ENCODE measurements at regions not wholly inside any gene's neighbourhood (a gene's known extent, or its start where the extent isn't known, plus 50 kb on each side); places are given as distances from the start of the nearest gene placed in this dataset.

- H3K27me3 ChIP-seq (ENCODE audit: control insufficient read depth, insufficient read depth, low read length), result peaks cover 7% of the 10 kb centered on the region; the same call in 1 of the 2 replicates
- in situ Hi-C loops (cut with MboI; ENCODE audit: low sequenced_read_pairs), result no loop called here
- dilution Hi-C loops (cut with HindIII; ENCODE audit: low sequenced_read_pairs, unreplicated experiment), result no loop called here
- no CpG with 5 or more reads among the region's 7 CpGs for WGBS, 2 experiments (ENCODE audit: extremely low coverage in 2 of 2, insufficient read length in 1 of 2)
- DNase-seq, result no peak
- H3K9ac ChIP-seq (ENCODE audit: low read depth, low read length), result no peak overlapping the region
- H3K23ac ChIP-seq (ENCODE audit: low read depth, low read length), result no peak overlapping the region
- no peak overlapping the region for H2AFZ ChIP-seq (replicated peaks; ENCODE audit: low read length, poor library complexity)
- no peak for TF ChIP-seq MAZ (IDR thresholded peaks at IDR 0.05; ENCODE audit: borderline replicate concordance, low read depth, low read length)
- no peak for TF ChIP-seq POLR2A (IDR thresholded peaks at IDR 0.05; ENCODE audit: low read depth, low read length)
- no peak overlapping the region for H3K14ac ChIP-seq (replicated peaks; ENCODE audit: low read depth, low read length)
- H4K91ac ChIP-seq (ENCODE audit: insufficient read depth, low read depth, low read length), result no peak overlapping the region
- no peaks in the 10 kb centered on the region for H3K9me3 ChIP-seq (ENCODE audit: control insufficient read depth, insufficient read depth, low read length)
- H2BK20ac ChIP-seq (ENCODE audit: low read depth, low read length), result no peak overlapping the region
- H2BK5ac ChIP-seq (ENCODE audit: low read depth, low read length, poor library complexity, severe bottlenecking), result no peak overlapping the region
- no peak overlapping the region for H2AK5ac ChIP-seq (ENCODE audit: low read depth, low read length)
- no peaks in the 10 kb centered on the region for H3K36me3 ChIP-seq (ENCODE audit: control insufficient read depth, insufficient read depth, low read length)
- H3K4me1 ChIP-seq (ENCODE audit: control insufficient read depth, insufficient read depth, low read length), result no peaks in the 10 kb centered on the region
- no TSS peak for BruUV-seq (replicated peaks)
- H3K4me3 ChIP-seq (ENCODE audit: insufficient read depth, low read depth, low read length), result no peak overlapping the region
- ChIA-PET CTCF (interaction anchor here (0.7 kb wide), 1 partner anchor 10 kb away, joined by 3 read pairs; no protein-coding TSS in a partner anchor), POLR2A (ENCODE audit: unreplicated experiment) (no interaction called here)
- H2AK9ac ChIP-seq (replicated peaks; ENCODE audit: low read depth, low read length, poor library complexity), result no peak overlapping the region
- H3K18ac ChIP-seq (ENCODE audit: low read depth, low read length), result no peak overlapping the region
- intact Hi-C loops (cut with micrococcal nuclease), result loop anchor here (5.0 kb wide), 1 partner anchor 126 kb away; no protein-coding TSS in a partner anchor
- no peak overlapping the region for H3K27ac ChIP-seq (ENCODE audit: insufficient read depth, low read length)
- no peak overlapping the region for H2BK15ac ChIP-seq (ENCODE audit: low read depth, low read length)
- H4K5ac ChIP-seq (ENCODE audit: low read depth, low read length), result no peak overlapping the region
- no peak overlapping the region for H3K4me2 ChIP-seq (ENCODE audit: low read depth, low read length)
- H2BK120ac ChIP-seq (ENCODE audit: low read depth, low read length), result no peak overlapping the region
- no peak for ATAC-seq (ENCODE audit: low read depth)
- H3K9me1 ChIP-seq (ENCODE audit: insufficient read depth, low read length), result no peaks in the 10 kb centered on the region
- H3K56ac ChIP-seq (ENCODE audit: extremely low read depth, insufficient read depth, low read length), result no peak overlapping the region
- no peak overlapping the region for H3K4ac ChIP-seq (ENCODE audit: low read depth, low read length)
- H4K20me1 ChIP-seq (ENCODE audit: insufficient read depth, low read length), result no peaks in the 10 kb centered on the region
- no peaks in the 10 kb centered on the region for H3K79me1 ChIP-seq (ENCODE audit: low read depth in 1 of 2, low read length in 2 of 2)
- H4K8ac ChIP-seq (ENCODE audit: low read depth in 2 of 2, low read length in 2 of 2), result no peak overlapping the region
Observed at GRCh38 chr12:18926188-18926587, 188.3 kb downstream of the CAPZA3 start.

All from IMR-90 (cell line).